ENCODE measurements at regions not wholly inside any gene's neighbourhood (a gene's known extent, or its start where the extent isn't known, plus 50 kb on each side); places are given as distances from the start of the nearest gene placed in this dataset.

DNA sequence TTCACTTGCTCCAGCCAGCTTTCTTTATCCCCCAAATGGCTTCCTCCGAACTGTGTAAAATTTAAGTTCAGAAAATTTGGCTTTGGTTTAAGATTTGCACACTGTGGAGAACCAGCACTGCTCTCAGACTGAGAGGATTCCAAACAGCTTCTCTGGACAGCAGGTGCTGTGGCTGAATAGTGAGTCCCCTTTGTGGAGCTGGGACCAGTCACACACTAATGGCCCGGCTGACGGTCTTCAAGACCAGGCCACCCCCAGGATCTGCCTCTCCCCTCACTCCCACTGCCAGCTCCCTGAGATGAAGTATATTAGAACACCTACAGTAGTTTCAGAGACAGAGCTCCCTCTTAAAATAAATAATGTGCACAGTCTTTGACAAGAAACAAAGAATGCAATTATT is 267.3 kb downstream of the BCAT1 start:
- Histone ChIP-seq H3K9ac (ENCODE audit: insufficient read depth in 1 of 2, low read length in 2 of 2) (no peak overlapping the region), H3K36me3 (ENCODE audit: control insufficient read depth in 4 of 4, insufficient read depth in 4 of 4, low read length in 4 of 4) (no peaks in the 10 kb centered on the region), H3K27me3 (ENCODE audit: control insufficient read depth in 3 of 3, insufficient read depth in 3 of 3, low read length in 2 of 3) (no peaks in the 10 kb centered on the region), H3K4me1 (ENCODE audit: control insufficient read depth in 5 of 5, insufficient read depth in 5 of 5, low read length in 5 of 5) (peaks cover 0 to 13% (median 0%) of the 10 kb centered on the region in 5 donors), H3K9me3 (ENCODE audit: control insufficient read depth in 4 of 4, insufficient read depth in 3 of 4, low read length in 3 of 4) (peaks cover 0 to 3% (median 0%) of the 10 kb centered on the region in 4 donors), H3K4me3 (no peak overlapping the region), H3K27ac (ENCODE audit: low read depth in 1 of 2, low read length in 1 of 2) (no peak overlapping the region)
- no peak for DNase-seq
- ATAC-seq (ENCODE audit: insufficient read depth, low FRiP score) = no peak
- TF ChIP-seq CTCF (IDR thresholded peaks at IDR 0.05; ENCODE audit: control extremely low read depth, extremely low read depth) = no peak
- 90 to 91% methylated on average over 3 of the region's 3 CpGs for WGBS, 2 donors

DNA sequence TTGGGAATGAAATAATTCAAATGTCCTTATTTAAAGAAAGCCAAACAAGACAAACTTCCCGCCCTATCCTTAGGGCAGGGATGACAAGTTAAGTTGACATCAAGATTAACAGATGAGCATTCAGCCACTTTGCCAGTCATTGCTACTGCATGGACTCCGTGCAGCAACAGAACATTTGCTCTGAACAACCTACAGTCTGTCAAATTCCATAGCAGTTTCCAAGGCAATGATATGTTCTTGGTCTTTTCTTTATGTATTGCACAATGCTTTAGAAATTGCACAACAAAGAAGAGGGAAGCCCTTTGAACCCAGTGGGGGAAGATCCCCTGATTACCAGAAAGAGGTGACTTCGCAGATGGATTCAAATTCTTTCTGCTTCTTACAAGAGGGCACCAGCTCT is 269.8 kb downstream of the BCAT1 start:
- Histone ChIP-seq H3K36me3 (ENCODE audit: control insufficient read depth in 4 of 4, insufficient read depth in 4 of 4, low read length in 4 of 4) (no peaks in the 10 kb centered on the region), H3K27me3 (ENCODE audit: control insufficient read depth in 3 of 3, insufficient read depth in 3 of 3, low read length in 2 of 3) (no peaks in the 10 kb centered on the region), H3K9me3 (ENCODE audit: control insufficient read depth in 4 of 4, insufficient read depth in 3 of 4, low read length in 3 of 4) (no peaks in the 10 kb centered on the region), H3K4me3 (no peak overlapping the region), H3K27ac (ENCODE audit: low read depth in 1 of 2, low read length in 1 of 2) (no peak overlapping the region), H3K9ac (ENCODE audit: insufficient read depth in 1 of 2, low read length in 2 of 2) (no peak overlapping the region), H3K4me1 (ENCODE audit: control insufficient read depth in 5 of 5, insufficient read depth in 5 of 5, low read length in 5 of 5) (peaks cover 0 to 13% (median 0%) of the 10 kb centered on the region in 5 donors)
- WGBS, 2 donors = 47% methylated on average over 3 of the region's 3 CpGs
- no peak for TF ChIP-seq CTCF (IDR thresholded peaks at IDR 0.05; ENCODE audit: control extremely low read depth, extremely low read depth)
- DNase-seq (peak in 2 of 3 donors; percentile 74 to 79), ATAC-seq (ENCODE audit: insufficient read depth, low FRiP score) (no peak)

DNA sequence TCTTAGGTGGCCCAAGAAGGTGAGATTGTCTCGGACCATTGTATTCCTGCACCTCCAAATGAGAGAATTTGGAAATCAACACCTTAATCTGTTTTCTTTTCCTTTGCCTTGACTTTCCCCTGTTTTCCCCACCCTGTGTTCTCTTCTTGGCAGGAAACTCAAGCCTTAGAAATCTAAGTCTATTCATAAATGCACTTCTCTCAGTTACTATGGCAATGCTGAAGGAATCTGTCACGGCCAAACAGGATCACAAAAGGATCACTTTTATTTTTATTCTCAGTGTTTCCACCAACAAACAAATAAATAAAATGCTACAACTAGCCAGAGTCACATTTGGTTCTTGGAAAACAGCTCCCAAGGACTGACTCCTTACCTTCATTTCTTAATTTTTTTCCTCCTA is 270.5 kb downstream of the BCAT1 start:
- Histone ChIP-seq H3K36me3 (ENCODE audit: control insufficient read depth in 4 of 4, insufficient read depth in 4 of 4, low read length in 4 of 4) (no peaks in the 10 kb centered on the region), H3K9me3 (ENCODE audit: control insufficient read depth in 4 of 4, insufficient read depth in 3 of 4, low read length in 3 of 4) (no peaks in the 10 kb centered on the region), H3K4me3 (no peak overlapping the region), H3K27me3 (ENCODE audit: control insufficient read depth in 3 of 3, insufficient read depth in 3 of 3, low read length in 2 of 3) (no peaks in the 10 kb centered on the region), H3K4me1 (ENCODE audit: control insufficient read depth in 5 of 5, insufficient read depth in 5 of 5, low read length in 5 of 5) (peaks cover 0 to 13% (median 0%) of the 10 kb centered on the region in 5 donors), H3K27ac (ENCODE audit: low read depth in 1 of 2, low read length in 1 of 2) (no peak overlapping the region), H3K9ac (ENCODE audit: insufficient read depth in 1 of 2, low read length in 2 of 2) (no peak overlapping the region)
- DNase-seq (peak in 2 of 3 donors; percentile 54 to 57), ATAC-seq (ENCODE audit: insufficient read depth, low FRiP score) (no peak)
- WGBS, 2 donors = 78 to 90% methylated on average over 2 of the region's 2 CpGs
- TF ChIP-seq CTCF (IDR thresholded peaks at IDR 0.05; ENCODE audit: control extremely low read depth, extremely low read depth) = no peak

- no peaks in the 10 kb centered on the region for H3K27me3 ChIP-seq (ENCODE audit: control insufficient read depth in 3 of 3, insufficient read depth in 3 of 3, low read length in 2 of 3)
- H3K36me3 ChIP-seq (ENCODE audit: control insufficient read depth in 4 of 4, insufficient read depth in 4 of 4, low read length in 4 of 4) = no peaks in the 10 kb centered on the region
- H3K9ac ChIP-seq (ENCODE audit: insufficient read depth in 1 of 2, low read length in 2 of 2) = no peak overlapping the region
- no peak for TF ChIP-seq CTCF (IDR thresholded peaks at IDR 0.05; ENCODE audit: control extremely low read depth, extremely low read depth)
- no peak for DNase-seq
- H3K27ac ChIP-seq (ENCODE audit: low read depth in 1 of 2, low read length in 1 of 2) = no peak overlapping the region
- no peak overlapping the region for H3K4me3 ChIP-seq
- ATAC-seq (ENCODE audit: insufficient read depth, low FRiP score) = no peak
- H3K4me1 ChIP-seq (ENCODE audit: control insufficient read depth in 5 of 5, insufficient read depth in 5 of 5, low read length in 5 of 5) = no peaks in the 10 kb centered on the region
- WGBS, 2 donors = 42 to 90% methylated on average over 2 of the region's 2 CpGs
- H3K9me3 ChIP-seq (ENCODE audit: control insufficient read depth in 4 of 4, insufficient read depth in 3 of 4, low read length in 3 of 4) = no peaks in the 10 kb centered on the region
Measured at GRCh38 chr12:24668563-24668962, 280.3 kb downstream of the BCAT1 start.
